NB4 (cell line): ENCODE measurements at regions not wholly inside any gene's neighbourhood (a gene's known extent, or its start where the extent isn't known, plus 50 kb on each side); places are given as distances from the start of the nearest gene placed in this dataset.

Experiments used
- CTCF ChIP-seq: IDR thresholded peaks from one replicate; pipeline ENCODE4 v1.5.1; 2012; ENCODE audit warnings: low read depth, low read length
- MAX ChIP-seq: IDR thresholded peaks from 2 replicates; pipeline ENCODE4 v1.6.1; 2011; ENCODE audit warnings: low read depth, low read length
- POLR2A ChIP-seq: IDR thresholded peaks from 2 replicates; pipeline ENCODE4 v1.6.1; 2011; ENCODE audit warnings: mild to moderate bottlenecking; ENCODE audit not compliant: insufficient read length; ENCODE audit errors: extremely low read depth

- no peak for TF ChIP-seq CTCF
- TF ChIP-seq POLR2A: no peak
- TF ChIP-seq MAX: no peak
These were observed 1495.5 kb upstream of the DDX18 start for GRCh38 chr2:116319001-116319400.
